Left ventricle myocardium inferior (tissue), 1 donor: ENCODE measurements at regions not wholly inside any gene's neighbourhood (a gene's known extent, or its start where the extent isn't known, plus 50 kb on each side); places are given as distances from the start of the nearest gene placed in this dataset.

ENCODE experiments used
- DNase-seq: peaks from one replicate; pipeline ENCODE4 v3.0.0-alpha.2; 2020
- H3K27ac ChIP-seq: fragments of 200-600 bp; replicated peaks from 2 replicates; pipeline ENCODE4 v1.8.0; 2021
- H3K27me3 ChIP-seq: fragments of 200-600 bp; 2 replicates; pipeline ENCODE4 v1.8.0; 2021; ENCODE audit warnings: low read depth
- H3K36me3 ChIP-seq: fragments of 200-600 bp; 2 replicates; pipeline ENCODE4 v1.8.0; 2021
- H3K4me1 ChIP-seq: fragments of 200-600 bp; 2 replicates; pipeline ENCODE4 v1.8.0; 2021
- H3K4me3 ChIP-seq: fragments of 200-600 bp; 2 replicates; pipeline ENCODE4 v1.8.0; 2021; ENCODE audit warnings: mild to moderate bottlenecking, moderate library complexity
- H3K9me3 ChIP-seq: fragments of 200-600 bp; replicated peaks from 2 replicates; pipeline ENCODE4 v1.8.0; 2021
- CTCF ChIP-seq: fragments of 200-600 bp; IDR thresholded peaks from 2 replicates; pipeline ENCODE4 v1.8.0; 2021; ENCODE audit warnings: antibody characterized with exemption, mild to moderate bottlenecking, borderline replicate concordance
- intact Hi-C: fragments of 100-400 bp; cut with micrococcal nuclease; formaldehyde crosslinking; loops from one replicate; pipeline ENCODE4 v1.11.0; 2022
- donor health status: DM: no; HTN: yes; CAD: no; lungs with severe emphysema.

GRCh38 chr9:94014066-94014654 is 59.0 kb upstream of the BARX1 start:
- Histone ChIP-seq H3K27ac (no peak overlapping the region), H3K9me3 (no peaks in the 10 kb centered on the region), H3K4me1 (peaks cover 4% of the 10 kb centered on the region), H3K36me3 (no peaks in the 10 kb centered on the region), H3K4me3 (no peak overlapping the region), H3K27me3 (peaks cover 5% of the 10 kb centered on the region)
- DNase-seq = no peak
- intact Hi-C loops = no loop called here
- peak; percentile 72 for TF ChIP-seq CTCF

- no peak for DNase-seq
- no peaks in the 10 kb centered on the region for H3K9me3 ChIP-seq
- H3K27me3 ChIP-seq = peaks cover 6% of the 10 kb centered on the region
- no peaks in the 10 kb centered on the region for H3K36me3 ChIP-seq
- H3K4me1 ChIP-seq = no peaks in the 10 kb centered on the region
- no peak for TF ChIP-seq CTCF
- intact Hi-C loops = no loop called here
- H3K27ac ChIP-seq = no peak overlapping the region
- no peak overlapping the region for H3K4me3 ChIP-seq
These were observed 55.9 kb upstream of the BARX1 start for GRCh38 chr9:94010980-94011533.

GRCh38 chr9:94005272-94005901 is 50.2 kb upstream of the BARX1 start:
- DNase-seq = no peak
- no peak overlapping the region for H3K27ac ChIP-seq
- no peaks in the 10 kb centered on the region for H3K4me1 ChIP-seq
- TF ChIP-seq CTCF = no peak
- H3K36me3 ChIP-seq = no peaks in the 10 kb centered on the region
- H3K9me3 ChIP-seq = peaks cover 6% of the 10 kb centered on the region
- intact Hi-C loops = no loop called here
- H3K4me3 ChIP-seq = no peak overlapping the region
- H3K27me3 ChIP-seq = peaks cover 26% of the 10 kb centered on the region
